GM19438 (cell line): ENCODE measurements at regions not wholly inside any gene's neighbourhood (a gene's known extent, or its start where the extent isn't known, plus 50 kb on each side); places are given as distances from the start of the nearest gene placed in this dataset.
"Not testable (repeated sequence)": the region's sequence is repeated elsewhere in the genome, so short reads cannot be mapped to it uniquely, and the experiment has no call there.

Experiments used
- ATAC-seq: cut with Tn5 transposase; IDR thresholded peaks from one replicate; pipeline ENCODE4 v1.9.1; 2021; ENCODE audit warnings: low read depth; ENCODE audit not compliant: unreplicated experiment

- ATAC-seq, result no peak
Observed at GRCh38 chr7:16267953-16268820, 153.2 kb downstream of the CRPPA start.

GRCh38 chr7:16266877-16267276, 154.5 kb downstream of the CRPPA start:
- ATAC-seq, result no peak

DNA sequence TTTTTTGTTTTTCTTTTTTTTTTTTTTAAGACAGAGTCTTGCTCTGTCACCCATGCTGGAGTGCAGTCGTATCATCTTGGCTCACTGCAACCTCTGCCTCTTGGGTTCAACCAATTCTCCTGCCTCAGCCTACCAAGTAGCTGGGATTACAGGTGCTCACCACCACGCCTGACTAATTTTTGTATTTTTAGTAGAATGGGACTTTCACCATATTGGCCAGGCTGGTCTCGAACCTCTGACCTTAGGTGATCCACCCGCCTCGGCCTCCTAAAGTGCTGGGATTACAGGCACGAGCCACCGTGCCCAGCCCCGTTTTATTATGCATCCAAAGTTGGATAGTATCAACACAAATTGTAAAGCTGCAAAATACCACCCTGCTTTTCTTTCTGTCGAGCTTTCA, 154.9 kb downstream of the CRPPA start:
- ATAC-seq, result not testable (repeated sequence)

DNA sequence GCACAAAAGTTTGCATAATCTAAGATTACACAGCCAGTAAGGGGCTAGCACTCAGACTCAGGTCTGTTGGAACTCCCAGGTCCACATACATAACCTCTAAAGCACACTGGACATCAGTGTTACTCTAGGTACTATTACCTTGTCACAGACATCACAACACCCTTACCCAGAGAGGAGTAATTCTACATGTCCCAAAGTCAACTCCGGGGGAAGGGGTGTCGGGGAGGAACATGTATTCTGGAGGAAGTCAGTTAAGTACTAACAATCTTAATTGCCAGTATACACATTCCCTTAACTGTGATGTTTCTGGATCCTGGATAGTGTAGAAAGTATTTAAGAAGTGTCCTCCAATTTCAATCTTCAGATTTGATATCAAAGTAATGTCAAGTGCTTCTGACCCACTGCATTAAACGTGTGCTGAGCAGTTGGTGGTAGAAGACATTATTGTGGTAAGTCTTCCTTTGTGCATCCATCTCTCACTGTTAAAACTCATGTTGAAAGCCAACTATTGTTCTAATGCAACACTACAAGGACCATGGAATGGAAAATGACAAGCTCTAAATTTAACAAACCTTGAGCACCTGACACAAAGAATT, 155.4 kb downstream of the CRPPA start:
- ATAC-seq, result no peak

DNA sequence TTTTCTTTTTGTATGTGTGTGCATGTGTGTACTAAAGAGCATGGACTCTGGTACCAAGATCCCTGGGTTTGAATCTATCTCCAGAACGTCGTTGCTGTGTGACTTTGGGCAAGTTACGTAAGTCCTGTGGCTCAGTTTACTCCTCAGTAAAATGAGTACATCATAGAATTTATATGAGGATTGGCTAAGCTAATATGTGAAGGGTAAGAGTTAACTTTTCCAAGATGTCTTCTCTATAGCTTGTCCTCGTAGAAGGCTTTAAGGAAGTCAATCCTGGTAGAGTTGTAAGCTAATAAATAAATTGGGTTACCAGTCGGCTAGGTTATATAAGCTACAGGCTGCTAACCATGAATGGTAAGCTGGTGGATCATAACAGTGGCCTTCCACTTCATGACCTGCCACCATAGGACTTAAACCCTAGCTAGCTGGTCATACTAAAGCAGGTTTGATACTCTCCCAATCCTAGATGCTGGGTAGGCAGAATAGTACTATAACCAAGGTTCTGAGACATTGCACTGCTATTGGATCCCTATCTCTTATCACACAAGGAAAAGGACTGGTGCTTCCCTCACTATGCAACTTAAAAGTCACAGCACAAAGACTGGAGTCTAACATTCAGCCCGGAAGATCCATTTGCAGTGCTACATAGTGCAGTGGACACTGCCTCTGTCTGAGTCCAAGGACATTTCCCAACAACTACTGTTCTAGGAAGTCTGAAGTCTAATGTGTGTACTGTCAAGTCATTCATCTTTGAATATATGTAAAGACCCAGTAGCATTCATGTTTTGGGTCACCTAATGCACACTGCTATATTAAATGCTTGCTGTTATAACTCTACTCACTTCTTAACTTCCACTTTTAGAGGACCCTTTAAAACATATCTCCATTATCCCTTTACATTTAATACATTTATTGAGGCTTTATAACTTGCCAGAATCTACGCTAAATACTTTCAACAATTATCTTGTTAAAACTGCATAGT, 156.2 kb downstream of the CRPPA start:
- no peak for ATAC-seq

- ATAC-seq, result no peak
Observed at GRCh38 chr7:16264036-16264819, 157.1 kb downstream of the CRPPA start.

GRCh38 chr7:16263377-16263776, 158.0 kb downstream of the CRPPA start:
- not testable (repeated sequence) for ATAC-seq

DNA sequence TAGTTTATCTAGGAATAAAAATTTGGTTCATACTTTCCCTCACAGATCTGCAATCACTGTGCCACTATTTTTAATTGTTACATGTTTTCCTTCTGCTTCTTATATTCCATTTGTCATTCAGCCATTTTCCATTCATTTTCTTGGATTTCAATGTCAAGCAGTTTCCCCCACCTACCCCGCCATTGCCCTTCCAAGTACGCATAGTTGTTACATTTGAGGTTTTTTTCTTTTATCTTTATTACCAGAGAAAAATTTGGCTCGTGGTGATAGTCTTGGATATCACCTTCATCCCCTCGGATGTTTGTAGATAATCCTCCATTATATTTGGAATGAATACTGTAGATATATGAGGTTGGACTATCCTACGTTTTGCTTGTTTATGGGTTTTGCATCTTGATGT, 159.7 kb downstream of the CRPPA start:
- ATAC-seq, result no peak

DNA sequence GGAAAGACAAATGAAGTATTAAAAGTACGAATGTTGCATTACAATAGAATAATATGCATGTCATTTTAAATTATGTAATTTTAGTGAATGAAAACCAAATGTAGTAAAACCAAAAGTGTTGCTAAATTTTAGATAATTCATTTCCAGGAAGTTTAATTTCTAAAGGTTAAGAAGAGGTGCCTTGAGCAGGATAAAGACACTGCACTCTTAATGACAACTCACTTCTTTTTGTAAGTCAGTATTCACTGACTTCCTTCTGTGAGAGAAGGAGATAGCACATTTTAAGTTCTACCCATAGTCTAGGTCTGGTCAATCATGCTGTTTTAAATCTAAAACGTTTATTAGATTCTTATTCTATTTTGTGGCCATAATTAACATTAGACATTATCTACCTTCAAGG, 160.2 kb downstream of the CRPPA start:
- no peak for ATAC-seq

DNA sequence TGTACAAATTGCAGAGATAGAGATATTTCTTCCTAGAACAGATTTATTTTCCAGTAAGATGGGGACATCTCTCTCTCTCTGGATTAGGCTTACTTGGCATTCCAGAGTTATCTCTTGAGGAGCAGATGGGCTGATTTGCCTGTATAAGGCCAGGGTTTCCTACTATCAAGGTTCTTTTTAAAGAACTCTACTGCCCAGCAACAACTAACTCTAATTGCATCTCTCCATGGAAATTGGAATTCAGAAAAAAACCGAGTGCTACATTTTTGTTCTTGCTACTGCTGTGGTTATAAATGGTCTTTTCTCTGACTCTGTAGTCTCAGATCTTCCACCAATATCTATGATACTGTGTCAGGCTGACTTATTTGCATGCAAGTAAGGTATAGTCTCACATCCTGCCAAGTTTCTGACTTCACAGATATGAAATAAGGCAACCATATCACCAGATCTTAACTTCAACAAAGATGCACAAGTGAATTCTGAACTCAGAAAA, 161.1 kb downstream of the CRPPA start:
- no peak for ATAC-seq

- not testable (repeated sequence) for ATAC-seq
Observed at GRCh38 chr7:16256419-16256818, 164.9 kb downstream of the CRPPA start.

- not testable (repeated sequence) for ATAC-seq
Observed at GRCh38 chr7:16255952-16256351, 165.4 kb downstream of the CRPPA start.

GRCh38 chr7:16250655-16251054, 170.7 kb downstream of the CRPPA start:
- not testable (repeated sequence) for ATAC-seq

DNA sequence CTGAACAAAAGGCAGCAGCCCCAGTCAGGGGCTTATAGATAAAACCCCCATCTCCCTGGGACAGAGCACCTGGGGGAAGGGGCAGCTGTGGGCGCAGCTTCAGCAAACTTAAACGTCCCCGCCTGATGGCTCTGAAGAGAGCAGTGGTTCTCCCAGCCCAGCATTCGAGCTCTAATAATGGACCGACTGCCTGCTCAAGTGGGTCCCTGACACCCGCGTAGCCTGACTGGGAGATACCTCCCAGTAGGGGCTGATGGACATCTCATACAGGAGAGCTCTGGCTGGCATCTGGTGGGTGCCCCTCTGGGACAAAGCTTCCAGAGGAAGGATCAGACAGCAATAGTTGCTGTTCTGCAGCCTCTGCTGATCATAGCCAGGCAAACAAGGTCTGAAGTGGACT, 172.1 kb downstream of the CRPPA start:
- not testable (repeated sequence) for ATAC-seq

DNA sequence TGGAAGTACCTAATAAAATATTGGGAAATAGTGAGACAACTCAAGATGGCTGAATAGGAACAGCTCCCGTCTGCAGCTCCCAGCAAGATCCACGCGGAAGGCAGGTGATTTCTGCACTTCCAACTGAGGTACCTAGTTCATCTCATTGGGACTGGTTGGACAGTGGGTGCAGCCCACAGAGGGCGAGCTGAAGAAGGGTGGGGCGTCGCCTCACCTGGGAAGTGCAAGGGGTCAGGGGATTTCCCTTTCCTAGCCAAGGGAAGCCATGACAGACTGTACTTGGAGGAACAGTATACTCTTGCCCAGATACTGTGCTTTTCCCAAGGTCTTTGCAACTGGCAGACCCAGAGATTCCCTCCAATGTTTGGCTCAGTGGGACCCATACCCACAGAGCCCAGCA, 172.8 kb downstream of the CRPPA start:
- ATAC-seq, result not testable (repeated sequence)

DNA sequence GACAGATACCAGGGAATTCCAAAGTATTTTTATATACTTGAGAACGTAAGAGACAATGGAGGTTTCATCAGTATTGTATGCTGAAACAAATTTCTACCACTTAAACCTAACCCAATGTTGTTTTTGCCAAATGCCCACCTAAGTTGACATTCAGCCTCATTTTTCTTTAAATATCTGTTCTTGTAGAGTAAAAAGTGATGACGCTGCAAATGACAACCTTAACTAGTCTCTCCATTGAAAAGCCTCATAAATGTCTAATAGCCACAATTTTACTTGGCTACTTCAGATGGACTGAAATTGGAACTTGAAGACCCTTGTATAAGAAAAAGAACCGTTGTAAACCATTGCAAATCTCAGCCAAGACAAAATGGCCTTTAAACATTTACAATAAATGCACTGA, 176.9 kb downstream of the CRPPA start:
- no peak for ATAC-seq

- ATAC-seq, result no peak
Observed at GRCh38 chr7:16242920-16243319, 178.4 kb downstream of the CRPPA start.

GRCh38 chr7:16241017-16241416, 180.3 kb downstream of the CRPPA start:
- ATAC-seq, result no peak

DNA sequence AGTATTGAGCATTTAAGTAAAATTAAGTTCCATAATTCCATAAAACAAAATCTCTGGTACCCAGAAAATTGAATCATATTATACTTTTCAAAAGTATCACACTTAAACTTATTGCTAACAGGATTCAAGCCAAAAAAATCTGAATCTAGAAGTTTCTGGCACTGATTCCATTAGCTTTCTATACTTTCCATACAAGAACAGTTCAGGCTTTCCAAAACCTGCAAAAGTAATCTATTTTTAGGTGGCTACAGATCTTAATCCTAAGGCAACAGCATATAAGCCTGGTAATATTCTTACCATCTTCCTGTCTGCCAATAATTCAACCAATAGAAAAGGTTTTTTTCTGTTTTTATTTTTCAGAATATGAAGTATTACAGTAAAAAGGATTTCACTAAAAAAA, 185.0 kb downstream of the CRPPA start:
- ATAC-seq, result no peak
